Suprapubic skin (tissue), 4 donors: ENCODE measurements at regions not wholly inside any gene's neighbourhood (a gene's known extent, or its start where the extent isn't known, plus 50 kb on each side); places are given as distances from the start of the nearest gene placed in this dataset.

Experiments used
- POLR2A ChIP-seq, 2 donors: fragments of 450-650 bp; IDR thresholded peaks; one replicate each; pipeline ENCODE4 v1.6.1; 2017; ENCODE audit warnings: antibody characterized with exemption in 2 of 2, mild to moderate bottlenecking in 2 of 2, moderate library complexity in 2 of 2
- POLR2AphosphoS5 ChIP-seq, 3 donors: sonication (generic); formaldehyde crosslinking; IDR thresholded peaks; one replicate each; pipeline ENCODE4 v1.6.1; 2017; ENCODE audit warnings: antibody characterized with exemption in 3 of 3
- TF ChIP-seq, protein P1 (sequence below), 2 donors: fragments of 200-600 bp in 1 of 2; fragments of 450-650 bp in 1 of 2; sonication (generic) in 1 of 2; IDR thresholded peaks; one replicate each; pipeline ENCODE4 v1.5.1; 2016 to 2019; ENCODE audit warnings: antibody characterized with exemption in 2 of 2, mild to moderate bottlenecking in 1 of 2, moderate library complexity in 1 of 2

DNA sequence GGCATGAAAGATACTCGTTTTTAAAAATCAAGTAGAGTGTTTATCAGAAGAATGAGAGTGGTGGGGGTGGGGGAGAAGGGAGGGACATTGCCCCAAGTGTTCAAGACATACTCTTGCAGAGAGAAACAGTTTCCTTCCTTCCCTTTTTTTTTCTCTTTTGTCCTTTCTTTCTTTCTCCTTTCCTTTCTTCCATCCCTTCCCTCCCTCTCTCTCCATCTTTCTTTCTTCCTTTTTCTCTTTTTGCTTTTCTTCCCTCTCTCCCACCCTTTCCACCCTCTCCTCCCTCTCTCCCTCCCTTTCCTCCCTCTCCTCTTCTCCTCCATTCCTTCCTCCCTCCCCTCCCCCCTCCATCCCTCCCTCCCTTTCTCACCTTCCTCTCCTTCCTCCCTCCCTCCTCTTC, 478.3 kb upstream of the EDIL3 start:
- TF ChIP-seq POLR2A (IDR thresholded peaks at IDR 0.05) (no peak), POLR2AphosphoS5 (IDR thresholded peaks at IDR 0.05) (no peak)
- TF ChIP-seq, protein P1, sequence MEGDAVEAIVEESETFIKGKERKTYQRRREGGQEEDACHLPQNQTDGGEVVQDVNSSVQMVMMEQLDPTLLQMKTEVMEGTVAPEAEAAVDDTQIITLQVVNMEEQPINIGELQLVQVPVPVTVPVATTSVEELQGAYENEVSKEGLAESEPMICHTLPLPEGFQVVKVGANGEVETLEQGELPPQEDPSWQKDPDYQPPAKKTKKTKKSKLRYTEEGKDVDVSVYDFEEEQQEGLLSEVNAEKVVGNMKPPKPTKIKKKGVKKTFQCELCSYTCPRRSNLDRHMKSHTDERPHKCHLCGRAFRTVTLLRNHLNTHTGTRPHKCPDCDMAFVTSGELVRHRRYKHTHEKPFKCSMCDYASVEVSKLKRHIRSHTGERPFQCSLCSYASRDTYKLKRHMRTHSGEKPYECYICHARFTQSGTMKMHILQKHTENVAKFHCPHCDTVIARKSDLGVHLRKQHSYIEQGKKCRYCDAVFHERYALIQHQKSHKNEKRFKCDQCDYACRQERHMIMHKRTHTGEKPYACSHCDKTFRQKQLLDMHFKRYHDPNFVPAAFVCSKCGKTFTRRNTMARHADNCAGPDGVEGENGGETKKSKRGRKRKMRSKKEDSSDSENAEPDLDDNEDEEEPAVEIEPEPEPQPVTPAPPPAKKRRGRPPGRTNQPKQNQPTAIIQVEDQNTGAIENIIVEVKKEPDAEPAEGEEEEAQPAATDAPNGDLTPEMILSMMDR (IDR thresholded peaks at IDR 0.05) = no peak
